Epithelial cell of prostate (primary cell): ENCODE measurements at regions not wholly inside any gene's neighbourhood (a gene's known extent, or its start where the extent isn't known, plus 50 kb on each side); places are given as distances from the start of the nearest gene placed in this dataset.

Experiments used
- DNase-seq: peaks from one replicate; pipeline ENCODE4 v3.0.0-alpha.2; 2011; ENCODE audit warnings: low read depth, low spot score
- H3K27ac ChIP-seq: fragments of 450-650 bp; 2 replicates; pipeline ENCODE4 v1.5.1; 2017; ENCODE audit warnings: mild to moderate bottlenecking

DNA sequence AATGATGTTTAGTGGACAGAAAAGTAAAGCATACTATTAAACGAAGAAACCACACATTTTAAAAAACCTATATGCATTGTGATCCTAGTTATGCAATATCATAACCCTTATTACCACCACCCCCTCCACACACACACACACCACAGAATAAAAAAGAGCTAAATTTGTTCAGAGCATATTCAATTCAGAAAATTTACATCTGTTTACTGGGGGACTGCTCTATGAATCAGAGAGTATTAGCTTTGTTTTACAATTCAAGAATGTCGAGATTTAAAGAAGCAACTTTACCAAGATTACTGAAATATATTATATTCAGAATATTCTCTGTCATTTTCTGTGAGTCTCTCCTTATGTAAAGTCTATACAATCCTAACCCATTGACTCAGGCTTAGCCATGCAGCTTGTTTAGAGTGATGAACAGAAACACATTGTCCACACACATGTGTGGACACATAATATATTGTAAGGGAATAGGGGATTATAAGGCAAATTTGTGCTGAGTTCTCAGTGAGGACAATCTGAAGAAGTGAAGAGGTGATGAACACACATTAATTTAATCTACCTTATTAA, 369.6 kb upstream of the MARCKS start:
- no peak for DNase-seq
- H3K27ac ChIP-seq: no peak overlapping the region

DNA sequence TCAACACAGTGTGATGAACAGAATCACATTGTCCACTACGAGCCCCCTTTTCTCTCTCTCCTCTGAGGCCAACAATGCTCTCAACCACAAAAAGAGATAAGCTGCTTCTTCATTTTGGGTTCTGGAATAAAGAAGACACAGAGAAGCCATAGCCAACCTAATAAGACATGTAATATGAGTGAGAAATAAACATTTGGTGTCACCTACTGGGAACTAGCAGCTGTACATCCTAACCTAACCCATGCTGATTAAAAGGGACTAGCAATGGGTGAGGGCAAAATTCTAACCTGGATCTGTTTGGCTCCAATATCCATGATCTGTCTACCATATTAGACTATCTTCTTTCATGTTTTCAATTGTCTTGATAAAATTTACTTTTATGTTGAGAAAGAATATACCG, 369.1 kb upstream of the MARCKS start:
- no peak overlapping the region for H3K27ac ChIP-seq
- DNase-seq: no peak

DNA sequence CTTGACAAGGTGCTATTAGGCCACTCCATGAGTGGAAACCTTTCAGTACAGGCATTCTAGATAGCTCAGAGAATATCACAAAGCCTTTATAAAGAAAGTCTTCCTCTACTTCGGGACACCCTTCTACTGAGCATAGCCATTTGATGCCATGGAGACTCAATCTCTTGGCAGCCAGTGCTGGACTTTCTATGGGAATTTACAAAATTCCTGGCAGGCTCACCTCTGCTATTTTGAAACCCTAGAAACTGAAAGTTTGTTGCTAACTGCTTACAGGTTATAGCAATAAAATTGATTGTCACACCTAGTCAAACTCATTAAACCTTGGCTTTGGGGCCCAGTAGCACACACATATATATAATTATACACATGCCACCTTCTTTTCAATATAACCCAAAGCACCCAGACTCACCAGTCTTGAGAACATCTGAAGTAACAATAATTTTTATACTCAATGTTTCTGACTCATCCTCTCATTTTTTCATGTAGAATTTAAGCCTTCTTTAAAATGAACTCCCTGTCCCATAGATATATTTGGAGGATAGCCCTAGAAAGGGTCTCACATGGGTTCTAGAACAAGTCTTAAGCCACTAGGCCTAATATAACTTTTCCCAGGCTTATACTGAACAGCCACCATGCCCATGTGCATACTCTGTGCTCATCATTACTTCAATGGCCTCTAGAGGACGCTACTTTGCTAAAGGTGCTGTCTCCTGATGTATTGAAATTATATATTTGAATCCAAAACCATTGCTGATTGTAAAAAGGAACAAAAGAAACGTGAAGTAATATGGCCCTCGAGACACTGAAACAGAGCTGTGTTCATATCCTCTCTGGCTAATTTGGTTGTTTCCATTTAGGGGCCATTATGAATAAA, 368.1 kb upstream of the MARCKS start:
- H3K27ac ChIP-seq: no peak overlapping the region

DNA sequence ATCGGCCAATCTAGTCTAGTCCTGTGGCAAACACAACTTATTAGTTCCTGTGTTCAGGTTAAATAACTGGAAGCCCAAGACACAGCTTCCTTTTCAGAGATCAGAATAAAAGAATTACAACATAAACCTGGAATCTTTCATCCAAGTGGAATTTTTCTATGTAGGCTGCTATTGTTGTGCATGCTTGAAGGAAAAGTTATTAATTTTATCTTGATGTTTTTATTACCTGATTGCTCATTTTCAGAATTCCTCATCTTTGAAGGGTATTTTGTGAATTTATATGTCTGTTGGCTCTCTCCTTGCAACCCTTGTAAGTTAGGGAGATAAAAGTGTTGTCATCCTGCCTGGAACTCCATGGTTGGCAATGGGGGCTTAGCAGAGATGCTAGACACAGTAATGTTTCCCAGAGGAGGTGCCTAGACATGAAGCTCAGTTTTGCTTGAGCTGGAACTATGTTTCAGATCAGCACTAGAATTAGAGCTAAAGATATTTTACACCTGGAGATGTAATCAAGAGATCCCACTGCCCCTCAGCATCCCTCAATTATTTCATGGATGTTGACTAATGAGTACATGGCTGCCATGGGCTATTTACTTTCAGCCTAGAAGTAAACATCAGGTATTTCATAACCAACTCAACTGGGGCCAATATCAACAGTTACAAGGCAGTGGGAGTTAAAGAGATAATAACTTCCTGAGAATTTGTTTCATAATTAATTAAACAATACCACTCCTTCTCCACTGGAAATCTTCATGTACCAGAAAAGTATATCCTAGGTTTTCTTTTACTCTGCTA, 367.0 kb upstream of the MARCKS start:
- no peak overlapping the region for H3K27ac ChIP-seq
- no peak for DNase-seq

More for the DNA sequence above, 368.1 kb upstream of the MARCKS start:
- no peak for DNase-seq

DNA sequence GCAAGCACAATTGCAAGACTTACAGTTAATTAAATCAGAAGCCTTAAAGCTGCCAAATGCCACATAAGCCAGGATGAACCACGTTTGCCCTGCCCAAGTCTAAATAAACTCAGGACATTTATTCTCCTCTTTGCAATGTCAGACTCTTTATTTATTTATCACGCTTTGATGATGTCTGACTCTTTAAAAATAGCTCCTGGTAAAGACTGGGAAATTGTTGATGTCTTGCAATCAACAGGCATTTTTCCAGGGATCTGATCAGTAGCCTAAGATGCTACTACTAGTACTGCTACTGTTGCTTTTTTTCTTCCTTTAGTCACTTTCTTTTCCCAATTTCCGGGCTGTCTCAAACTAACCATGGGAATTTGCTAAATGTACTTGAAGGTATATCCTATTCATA, 365.8 kb upstream of the MARCKS start:
- H3K27ac ChIP-seq: no peak overlapping the region
- DNase-seq: no peak

DNA sequence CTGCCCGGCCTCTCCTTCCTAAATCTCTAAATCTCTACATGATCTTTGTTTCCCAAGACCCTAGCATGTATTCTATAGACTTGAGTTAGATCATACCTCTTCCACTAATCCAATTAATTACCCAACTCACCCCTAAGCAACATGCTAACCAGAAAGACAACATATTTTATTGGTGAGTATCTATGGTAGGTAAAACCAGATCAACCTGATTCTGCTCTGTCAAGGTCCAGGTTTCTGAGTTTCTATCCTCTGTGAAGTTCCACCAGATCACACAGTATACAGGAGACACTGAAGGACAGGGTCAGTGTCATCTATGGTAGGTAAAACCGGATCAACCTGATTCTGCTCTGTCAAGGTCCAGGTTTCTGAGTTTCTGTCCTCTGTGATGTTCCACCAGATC, 363.2 kb upstream of the MARCKS start:
- peak; percentile 77 for DNase-seq
- peak overlapping the region; percentile 60 for H3K27ac ChIP-seq

DNA sequence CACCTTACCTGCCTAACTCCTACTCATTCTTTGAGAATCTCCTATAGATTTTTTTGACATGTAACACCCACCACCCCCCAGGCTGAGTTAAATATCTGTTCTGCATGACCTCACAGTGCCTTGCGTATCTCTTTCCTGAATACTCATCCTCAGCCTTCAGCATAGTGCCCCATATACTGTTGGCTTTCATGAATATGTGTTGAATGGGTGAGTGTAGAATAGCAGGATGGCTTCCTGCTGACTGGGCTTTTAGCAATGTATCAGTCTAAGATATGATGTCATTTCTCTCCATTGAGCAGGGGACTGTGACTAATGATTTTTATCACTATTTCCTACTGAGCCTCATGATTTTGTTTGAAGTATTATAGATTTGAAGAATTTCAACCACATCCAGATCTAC, 361.6 kb upstream of the MARCKS start:
- peak; percentile 63 for DNase-seq
- H3K27ac ChIP-seq: peak overlapping the region; percentile 60

DNA sequence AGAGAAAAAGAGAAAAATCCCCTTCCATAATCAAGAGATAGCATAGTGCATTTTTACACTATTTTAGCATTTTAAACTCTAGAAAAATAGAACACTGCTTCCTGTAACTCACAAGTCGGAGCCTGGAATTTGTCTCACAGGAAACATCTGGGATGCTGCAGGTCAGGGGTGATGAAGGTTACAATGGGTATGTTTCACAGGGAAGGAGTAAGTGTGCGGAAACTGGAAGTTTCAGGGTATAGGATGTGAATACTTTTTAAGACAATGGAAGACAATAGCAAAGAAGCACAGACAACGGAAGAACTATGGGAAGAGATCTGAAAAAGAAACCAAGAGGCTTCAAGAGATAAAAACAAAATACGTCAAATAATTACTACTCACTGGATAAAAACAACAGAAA, 361.0 kb upstream of the MARCKS start:
- DNase-seq: no peak
- peak overlapping the region; percentile 60 for H3K27ac ChIP-seq

DNA sequence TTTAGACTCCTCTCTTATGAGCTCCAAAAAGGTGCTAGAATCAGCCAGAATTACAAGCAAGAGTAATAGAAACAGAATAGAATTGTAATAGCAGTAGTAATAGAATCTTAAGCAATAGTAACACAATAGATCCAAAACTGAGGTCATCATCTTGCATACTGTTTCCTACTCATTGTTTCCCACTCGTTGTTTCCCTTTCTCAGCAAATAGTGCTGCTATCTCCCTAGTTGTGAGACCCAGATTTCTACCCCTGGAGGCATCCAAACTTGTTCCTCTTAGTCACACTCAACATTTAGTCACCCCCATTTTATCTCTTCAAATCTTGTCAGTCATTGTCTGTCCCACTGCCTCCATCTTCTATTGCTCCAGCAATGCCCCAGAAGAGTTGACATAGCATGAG, 356.9 kb upstream of the MARCKS start:
- no peak overlapping the region for H3K27ac ChIP-seq
- DNase-seq: no peak

DNA sequence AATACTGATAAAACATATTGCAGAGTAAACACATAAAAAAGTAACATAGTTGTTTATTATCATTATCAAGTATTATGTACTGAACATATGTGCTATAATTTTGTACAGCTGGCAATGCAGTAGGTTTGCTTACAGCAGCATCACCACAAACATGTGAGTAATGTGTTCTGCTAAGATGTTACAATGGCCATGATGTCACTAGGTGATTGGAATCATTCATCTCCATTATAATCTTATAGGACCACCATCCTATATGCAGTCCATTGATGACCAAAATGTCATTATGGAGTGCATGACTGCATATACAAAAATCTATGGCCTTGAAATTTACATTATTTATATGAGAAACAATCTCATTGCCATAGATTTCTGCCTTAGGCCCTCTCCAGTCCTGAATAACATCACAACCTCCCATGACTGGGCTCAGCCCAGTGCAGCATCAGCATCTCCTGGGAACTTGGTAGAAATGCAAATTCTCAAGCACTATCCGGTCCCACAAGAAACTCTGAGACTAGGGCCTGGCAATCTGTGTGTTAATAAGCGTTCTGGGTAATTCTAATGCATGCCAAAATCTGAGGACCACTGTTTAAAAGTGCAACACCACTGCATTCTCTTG, 352.0 kb upstream of the MARCKS start:
- DNase-seq: no peak

DNA sequence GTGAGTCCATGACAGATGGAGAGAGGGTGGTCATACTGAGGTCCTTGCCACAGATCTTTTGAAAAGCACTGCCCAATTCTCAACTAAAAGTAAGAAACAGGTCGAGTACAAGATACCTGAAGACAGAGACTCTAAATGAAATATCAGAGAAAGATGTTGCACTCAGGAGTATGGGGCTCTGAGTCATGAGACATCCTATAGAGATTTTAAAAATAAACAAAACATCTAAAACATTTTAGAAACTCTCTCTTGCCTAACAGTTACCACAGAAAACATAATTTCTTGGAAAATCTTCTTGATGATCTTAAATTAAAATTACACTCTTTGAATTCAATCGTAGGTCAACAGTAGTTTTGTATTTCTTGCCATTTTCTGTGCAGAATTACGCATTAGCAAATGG, 348.9 kb upstream of the MARCKS start:
- no peak for DNase-seq
- H3K27ac ChIP-seq: no peak overlapping the region

More for the DNA sequence above, 352.0 kb upstream of the MARCKS start:
- no peak overlapping the region for H3K27ac ChIP-seq

DNA sequence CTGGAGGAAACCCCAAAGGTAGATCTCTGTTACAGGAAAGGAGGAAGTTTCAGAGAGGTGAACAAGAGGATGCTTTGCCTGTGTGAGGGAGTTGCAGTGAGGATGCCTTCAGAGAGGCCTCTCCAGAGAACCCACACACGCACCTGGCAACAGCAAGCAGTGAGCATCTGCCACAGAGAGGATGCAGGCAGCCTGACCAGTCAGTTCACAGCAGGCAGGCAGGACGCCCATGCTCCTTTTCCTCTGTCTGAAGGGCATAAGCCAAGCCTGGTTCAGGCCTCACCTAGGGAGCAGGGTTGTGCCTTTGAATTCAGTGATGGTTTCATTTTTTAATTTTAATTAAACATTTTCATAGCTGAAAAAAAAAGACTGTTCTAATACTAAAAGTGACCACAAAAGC, 346.0 kb upstream of the MARCKS start:
- H3K27ac ChIP-seq: no peak overlapping the region
- DNase-seq: no peak

DNA sequence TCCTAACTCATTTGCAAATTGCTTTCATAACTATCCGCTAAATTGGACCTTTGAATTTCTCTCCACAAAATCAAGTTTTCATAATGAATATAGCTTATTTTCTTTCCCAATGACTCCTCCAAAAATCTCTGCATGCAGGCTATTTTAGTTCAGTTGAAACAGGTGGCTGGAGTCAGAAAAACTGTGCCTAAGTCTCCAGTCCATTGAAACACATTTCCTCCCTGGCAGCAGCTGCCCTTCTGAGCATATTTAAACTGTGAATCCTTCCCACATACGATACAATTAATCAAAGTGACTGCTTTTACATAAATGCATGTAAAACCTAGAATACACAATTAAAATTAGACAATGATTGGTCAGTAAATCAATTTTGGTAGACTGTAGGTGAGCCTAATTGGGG, 344.6 kb upstream of the MARCKS start:
- no peak overlapping the region for H3K27ac ChIP-seq
- DNase-seq: no peak

DNA sequence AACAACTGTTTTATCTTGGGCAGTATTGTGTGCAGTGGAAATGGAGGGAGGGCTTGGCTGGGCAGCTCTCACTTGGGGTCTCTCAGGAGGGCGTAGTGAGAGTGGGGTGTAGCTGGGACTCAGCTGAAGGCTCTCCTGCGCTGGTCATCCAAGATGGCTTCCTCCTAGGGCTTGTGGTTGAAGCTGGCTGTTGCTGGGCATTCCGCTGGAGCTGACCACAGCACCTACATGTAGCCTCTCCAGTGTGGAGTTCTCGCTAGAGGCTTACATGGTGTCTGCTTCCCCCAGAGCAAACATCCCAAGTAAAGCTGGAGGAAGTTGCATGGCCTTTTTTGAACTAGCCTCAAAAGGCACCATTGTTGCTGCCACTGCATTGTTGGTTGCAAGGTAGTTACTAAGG, 344.1 kb upstream of the MARCKS start:
- no peak overlapping the region for H3K27ac ChIP-seq
- no peak for DNase-seq

DNA sequence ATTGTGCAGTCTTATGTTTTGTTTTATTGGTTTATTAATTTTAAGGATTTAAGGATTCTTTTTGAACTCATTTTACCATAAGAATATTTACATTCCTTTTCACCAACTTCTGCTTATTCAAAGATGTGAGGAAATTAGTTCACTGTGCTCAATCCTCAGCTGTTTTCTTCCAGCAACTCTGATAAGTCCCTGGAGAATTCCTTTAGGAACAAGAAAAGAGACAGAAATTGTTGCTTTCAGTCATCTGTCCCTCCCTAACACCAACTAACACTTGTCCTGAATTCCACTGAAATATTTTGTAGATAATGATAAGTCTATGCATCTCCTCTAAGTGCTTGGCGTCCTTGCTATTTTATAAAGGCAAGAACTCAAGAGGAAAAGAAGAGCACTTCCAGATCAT, 334.8 kb upstream of the MARCKS start:
- DNase-seq: no peak
- no peak overlapping the region for H3K27ac ChIP-seq

DNA sequence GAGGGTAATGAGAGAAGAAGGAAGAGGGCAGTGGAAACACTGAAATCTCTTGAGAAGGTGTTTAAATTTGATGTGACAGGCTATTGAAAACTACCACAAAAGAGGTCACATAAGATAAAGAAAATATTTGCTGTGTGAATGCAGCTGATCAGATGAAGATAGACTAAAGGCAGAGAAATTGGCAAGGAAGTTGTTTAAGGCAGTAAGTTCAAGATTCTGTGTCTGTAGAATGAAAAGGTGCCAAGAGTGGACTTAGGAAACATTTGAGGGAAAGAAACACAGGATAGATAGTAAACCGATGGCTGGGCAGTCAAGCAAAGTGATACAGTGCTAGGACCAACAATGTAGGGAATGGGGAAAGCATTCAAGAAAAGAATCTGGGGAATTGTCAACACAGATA, 332.3 kb upstream of the MARCKS start:
- no peak overlapping the region for H3K27ac ChIP-seq
- DNase-seq: no peak

DNA sequence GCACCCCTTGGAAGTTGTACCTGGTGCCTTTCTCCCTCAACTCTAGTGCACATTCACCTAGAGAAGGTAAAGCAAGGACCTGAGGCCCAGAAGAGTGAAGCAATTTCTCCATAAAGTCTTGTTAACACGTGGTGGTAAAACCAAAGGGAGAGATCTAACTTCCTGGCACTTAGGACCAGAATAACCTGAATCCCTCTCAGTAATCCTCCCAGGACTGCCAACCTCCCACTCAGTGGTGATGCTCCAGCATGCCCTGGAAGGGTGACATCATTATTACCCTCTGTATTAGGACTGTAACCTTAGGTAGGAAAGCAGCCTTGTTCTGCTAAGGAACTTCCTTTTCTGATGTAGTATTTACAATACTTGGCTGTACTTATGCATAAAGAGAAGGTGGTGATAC, 330.6 kb upstream of the MARCKS start:
- peak; percentile 90 for DNase-seq
- H3K27ac ChIP-seq: peak overlapping the region; percentile 62

DNA sequence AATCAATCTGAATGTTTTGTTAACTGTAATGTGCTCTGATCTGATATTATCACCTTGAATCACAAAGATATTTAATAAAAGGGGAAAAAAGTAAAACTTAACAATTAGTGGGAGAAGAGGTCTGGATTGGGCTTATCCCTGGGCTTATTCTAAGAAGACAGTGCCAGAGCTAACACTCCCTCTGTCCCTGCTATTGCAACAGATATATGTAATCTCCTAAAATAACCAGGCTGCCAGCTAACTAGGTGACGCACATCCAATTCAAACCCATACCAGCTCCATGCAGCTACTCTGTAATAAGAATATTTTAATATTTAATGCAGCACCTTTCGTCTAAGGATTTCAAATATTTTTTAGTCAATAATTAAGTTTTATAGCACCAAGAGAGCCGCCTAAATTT, 330.1 kb upstream of the MARCKS start:
- DNase-seq: no peak

DNA sequence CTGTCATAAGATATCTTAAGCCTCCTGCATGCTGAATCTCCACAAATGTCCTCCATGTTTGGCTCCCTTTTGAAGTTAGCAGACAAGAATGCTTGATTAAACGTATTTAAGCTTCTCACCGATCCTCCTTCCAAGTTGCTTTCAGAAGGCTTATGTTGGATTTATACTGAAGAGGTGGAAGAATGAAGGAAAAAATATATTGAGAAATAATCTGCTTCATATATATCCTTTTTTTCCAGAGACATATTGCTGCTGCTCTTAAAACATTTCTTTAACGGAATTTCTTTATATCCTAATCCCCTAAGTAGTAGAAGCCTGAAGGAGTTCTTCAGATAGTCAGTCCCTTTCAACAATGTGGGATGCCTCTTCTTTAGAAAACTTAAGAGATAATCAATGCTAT, 329.0 kb upstream of the MARCKS start:
- DNase-seq: no peak
- H3K27ac ChIP-seq: no peak overlapping the region

More for the DNA sequence above, 330.1 kb upstream of the MARCKS start:
- peak overlapping the region; percentile 62 for H3K27ac ChIP-seq

DNA sequence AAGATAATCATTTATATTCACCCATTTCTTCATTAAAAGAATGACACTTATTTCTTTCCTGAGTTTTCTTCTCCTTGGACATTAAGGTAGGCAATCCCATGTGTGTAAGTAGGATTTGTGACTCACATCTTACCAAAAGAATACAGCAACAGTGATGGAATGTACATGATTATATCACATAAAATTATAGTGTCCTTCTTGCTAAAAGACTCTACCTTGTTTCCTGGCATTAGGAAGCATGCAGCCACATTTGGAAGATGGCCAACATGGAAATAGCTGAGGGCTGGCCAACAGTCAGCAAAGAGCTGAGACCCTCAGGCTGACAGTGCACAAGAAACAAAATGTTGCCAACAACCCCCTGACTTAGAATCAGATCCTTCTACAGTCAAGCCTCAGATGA, 327.9 kb upstream of the MARCKS start:
- peak; percentile 6 for DNase-seq
- peak overlapping the region; percentile 5 for H3K27ac ChIP-seq

DNA sequence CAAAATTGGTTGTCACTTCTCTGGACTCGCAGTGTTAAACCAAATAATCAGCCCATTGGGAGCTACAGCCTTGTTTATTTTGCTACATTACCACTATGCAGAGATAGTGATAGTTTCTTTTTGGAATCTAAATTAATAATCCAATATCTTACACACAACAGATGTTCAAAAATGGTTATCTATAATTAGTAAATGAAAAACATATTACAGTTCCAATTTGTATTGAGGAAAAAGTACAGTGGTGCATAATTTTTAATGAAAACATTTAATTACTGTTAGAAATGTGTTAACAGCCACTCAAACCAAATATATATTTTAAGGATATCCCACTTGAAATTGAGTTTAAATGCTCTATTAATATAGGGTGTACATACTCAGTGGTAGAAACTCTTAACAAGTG, 327.3 kb upstream of the MARCKS start:
- no peak overlapping the region for H3K27ac ChIP-seq
- no peak for DNase-seq
